SJSA1 (cell line): ENCODE measurements at regions not wholly inside any gene's neighbourhood (a gene's known extent, or its start where the extent isn't known, plus 50 kb on each side); places are given as distances from the start of the nearest gene placed in this dataset.
"Not testable (repeated sequence)": the region's sequence is repeated elsewhere in the genome, so short reads cannot be mapped to it uniquely, and the experiment has no call there.

Experiments used
- DNase-seq, 2 experiments: peaks; one replicate each; pipeline ENCODE4 v3.0.0-alpha.2; 2015 to 2020; ENCODE audit warnings: low spot score in 2 of 2, low read depth in 1 of 2
- H3K27ac ChIP-seq: fragments of 250-450 bp; sonication (Bioruptor Pico); 2 replicates; pipeline ENCODE4 v1.5.1; 2020; ENCODE audit warnings: mild to moderate bottlenecking, moderate library complexity
- H3K27me3 ChIP-seq: fragments of 250-450 bp; sonication (Bioruptor Pico); replicated peaks from 2 replicates; pipeline ENCODE4 v1.5.1; 2020; ENCODE audit warnings: mild to moderate bottlenecking, moderate library complexity
- H3K36me3 ChIP-seq: fragments of 250-450 bp; sonication (Bioruptor Pico); 2 replicates; pipeline ENCODE4 v1.5.1; 2020; ENCODE audit warnings: mild to moderate bottlenecking
- H3K4me1 ChIP-seq: fragments of 250-450 bp; sonication (Bioruptor Pico); replicated peaks from 2 replicates; pipeline ENCODE4 v1.6.1; 2021; ENCODE audit warnings: mild to moderate bottlenecking
- H3K4me3 ChIP-seq: fragments of 250-450 bp; sonication (Bioruptor Pico); 2 replicates; pipeline ENCODE4 v1.5.1; 2020; ENCODE audit warnings: mild to moderate bottlenecking
- H3K9me3 ChIP-seq: fragments of 250-450 bp; sonication (Bioruptor Pico); replicated peaks from 2 replicates; pipeline ENCODE4 v1.5.1; 2020; ENCODE audit warnings: mild to moderate bottlenecking

DNA sequence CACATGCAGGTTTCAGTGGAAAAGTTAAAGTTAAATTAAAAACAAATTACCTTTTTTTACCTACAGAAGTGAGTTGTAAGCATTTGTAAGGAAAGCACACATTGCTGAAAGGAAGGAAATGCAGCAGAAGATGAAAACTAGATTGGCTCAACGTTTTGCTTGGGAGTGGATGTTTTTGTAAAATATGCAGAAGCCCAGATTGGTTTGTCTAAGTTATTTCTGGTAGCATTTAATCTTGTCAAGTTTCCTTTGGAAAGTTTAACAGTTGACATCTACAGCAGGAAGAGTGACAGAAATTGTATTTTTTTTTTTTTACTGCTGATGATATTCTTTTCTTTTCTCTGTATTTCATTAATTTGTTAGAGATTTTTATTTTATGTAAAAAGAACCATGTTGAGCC, 315.1 kb upstream of the MON1B start:
- no peaks in the 10 kb centered on the region for H3K4me1 ChIP-seq
- no peaks in the 10 kb centered on the region for H3K9me3 ChIP-seq
- no peak overlapping the region for H3K27ac ChIP-seq
- no peaks in the 10 kb centered on the region for H3K27me3 ChIP-seq
- DNase-seq = no peak
- no peaks in the 10 kb centered on the region for H3K36me3 ChIP-seq
- H3K4me3 ChIP-seq = no peak overlapping the region

DNA sequence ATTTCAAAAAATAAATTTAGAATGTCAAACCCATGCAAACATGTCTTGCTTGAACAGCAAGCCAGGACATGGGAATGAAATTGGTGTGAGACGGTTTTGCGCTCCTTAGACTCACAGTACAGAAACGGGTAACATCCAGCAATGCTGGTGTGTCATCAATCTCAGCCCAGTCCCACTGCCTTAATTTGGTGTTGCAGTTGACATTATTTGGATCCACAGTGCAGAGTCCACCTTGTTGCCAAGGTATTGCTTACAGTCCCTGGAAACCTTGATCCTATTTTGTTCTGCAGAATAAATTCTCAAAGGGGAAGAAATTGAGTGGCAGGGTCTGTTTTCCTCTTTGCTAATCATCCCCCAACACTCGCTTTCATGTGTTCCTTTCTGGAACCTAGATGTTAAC, 311.6 kb upstream of the MON1B start:
- no peaks in the 10 kb centered on the region for H3K4me1 ChIP-seq
- H3K27ac ChIP-seq = no peak overlapping the region

DNA sequence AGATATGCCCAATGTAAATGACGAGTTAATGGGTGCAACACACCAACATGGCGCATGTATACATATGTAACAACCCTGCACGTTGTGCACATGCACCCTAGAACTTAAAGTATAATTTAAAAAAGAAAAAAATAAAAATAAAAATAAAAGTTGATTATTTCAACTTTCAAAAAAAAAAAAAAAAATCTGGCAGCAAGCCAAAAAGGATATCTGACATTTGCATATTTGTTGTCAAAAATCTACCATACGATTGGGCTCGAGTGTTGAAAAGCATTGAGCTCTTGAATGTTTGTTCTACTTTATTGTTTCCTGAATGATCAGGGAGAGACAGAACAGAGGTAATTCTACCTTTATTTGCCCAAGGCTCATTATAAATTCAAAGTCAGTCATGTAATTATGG, 310.5 kb upstream of the MON1B start:
- DNase-seq = not testable (repeated sequence)

More for the DNA sequence above, 311.6 kb upstream of the MON1B start:
- Histone ChIP-seq H3K36me3 (no peaks in the 10 kb centered on the region), H3K9me3 (no peaks in the 10 kb centered on the region), H3K27me3 (no peaks in the 10 kb centered on the region), H3K4me3 (no peak overlapping the region)
- no peak for DNase-seq

DNA sequence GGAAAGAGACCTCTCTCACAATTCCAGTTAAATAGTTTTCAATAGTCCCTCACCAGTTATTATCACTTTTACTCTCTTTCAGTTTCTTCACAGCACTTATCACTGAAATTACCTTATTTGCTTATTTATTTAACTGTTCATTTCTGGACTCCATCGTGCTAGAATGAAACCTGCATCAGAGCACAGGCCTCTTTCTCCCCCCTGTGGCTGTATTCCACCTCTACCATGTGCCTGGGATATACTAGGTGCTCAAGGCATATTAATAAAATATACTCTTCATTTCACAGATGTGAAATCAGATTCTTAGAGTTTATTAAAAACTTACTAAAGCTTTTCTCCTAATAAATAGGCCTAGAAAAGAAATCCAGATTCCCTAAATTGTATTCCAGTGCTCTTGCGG, 308.9 kb upstream of the MON1B start:
- H3K9me3 ChIP-seq = no peaks in the 10 kb centered on the region
- H3K4me1 ChIP-seq = no peaks in the 10 kb centered on the region
- no peak for DNase-seq
- H3K36me3 ChIP-seq = no peaks in the 10 kb centered on the region
- H3K27ac ChIP-seq = no peak overlapping the region
- no peaks in the 10 kb centered on the region for H3K27me3 ChIP-seq
- no peak overlapping the region for H3K4me3 ChIP-seq

More for the DNA sequence above, 310.5 kb upstream of the MON1B start:
- not testable (repeated sequence) for H3K4me1 ChIP-seq, H3K9me3 ChIP-seq, H3K27me3 ChIP-seq, H3K27ac ChIP-seq, H3K36me3 ChIP-seq, H3K4me3 ChIP-seq

DNA sequence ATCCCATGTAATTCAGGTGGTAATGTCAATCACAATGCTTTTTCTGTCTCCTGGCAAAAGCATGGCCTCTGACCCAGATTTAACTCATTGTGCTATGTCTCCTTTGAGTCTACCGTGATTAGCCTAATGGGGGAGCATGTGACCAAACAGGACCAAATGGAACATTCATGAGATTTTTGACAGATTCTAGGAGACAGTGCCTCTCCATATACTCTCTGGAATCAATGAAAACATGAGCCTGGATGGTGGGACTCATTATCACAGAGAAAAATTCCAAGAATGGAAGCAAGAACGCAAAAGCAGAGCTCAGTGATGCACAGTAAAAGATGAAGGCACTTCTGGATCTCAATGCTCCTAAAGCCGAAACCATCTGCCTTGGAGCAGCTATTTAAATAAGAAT, 307.9 kb upstream of the MON1B start:
- Histone ChIP-seq H3K36me3 (no peaks in the 10 kb centered on the region), H3K9me3 (no peaks in the 10 kb centered on the region), H3K4me3 (no peak overlapping the region), H3K27ac (no peak overlapping the region), H3K27me3 (no peaks in the 10 kb centered on the region), H3K4me1 (no peaks in the 10 kb centered on the region)
- no peak for DNase-seq

DNA sequence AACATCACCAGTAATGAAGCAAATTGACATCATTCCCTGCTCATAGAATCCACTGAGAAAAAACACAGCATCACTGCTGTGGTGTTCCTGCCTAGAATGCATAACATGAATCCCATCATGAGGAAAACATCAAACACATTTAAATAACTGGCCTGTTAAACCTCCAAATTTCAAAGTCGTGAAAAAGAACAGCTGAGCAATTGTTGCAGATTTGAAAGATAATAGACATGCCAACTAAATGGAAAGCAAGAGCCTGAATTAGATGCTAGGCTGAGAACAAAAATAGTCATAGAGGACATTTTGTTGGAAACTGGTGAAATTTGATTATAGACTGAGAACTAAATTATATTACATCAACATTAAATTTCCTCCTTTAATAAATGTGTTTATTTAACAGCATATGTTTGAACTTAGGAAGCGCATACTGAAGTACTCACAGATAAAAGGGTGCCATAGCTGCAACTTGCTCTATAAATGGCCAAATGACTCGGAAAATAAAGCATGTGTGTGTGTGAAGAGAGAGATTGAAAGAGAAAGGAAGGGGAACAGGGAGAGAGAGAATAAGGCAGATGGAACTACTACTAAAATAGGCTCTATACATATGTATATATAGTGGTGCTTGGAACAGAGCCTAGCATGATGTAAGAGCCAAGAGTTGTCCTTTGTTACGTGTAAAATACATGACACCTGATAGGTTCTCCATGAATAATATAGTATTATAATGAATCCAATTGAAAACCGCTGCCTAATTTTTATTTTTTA, 305.0 kb upstream of the MON1B start:
- Histone ChIP-seq H3K4me1 (no peaks in the 10 kb centered on the region), H3K4me3 (no peak overlapping the region), H3K36me3 (no peaks in the 10 kb centered on the region), H3K9me3 (no peaks in the 10 kb centered on the region), H3K27ac (no peak overlapping the region), H3K27me3 (no peaks in the 10 kb centered on the region)
- DNase-seq = no peak

DNA sequence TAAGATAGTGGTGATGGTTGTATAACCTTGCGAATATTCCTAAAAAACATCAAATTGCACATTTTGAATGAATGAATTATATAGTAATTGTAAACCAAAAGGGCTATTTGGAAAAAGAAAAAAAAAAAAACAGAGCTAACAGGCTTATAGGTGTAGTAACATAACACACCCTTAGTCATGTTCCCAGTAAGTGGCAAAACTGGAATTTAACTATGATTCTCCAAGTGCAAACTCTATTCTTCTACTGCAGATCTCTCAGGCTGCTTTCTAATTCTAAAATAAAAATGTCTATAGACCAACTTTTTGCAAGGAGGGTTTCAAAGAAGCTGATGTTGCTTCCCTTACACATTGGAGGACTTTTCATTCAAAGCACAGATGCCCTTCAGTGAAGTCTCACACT, 293.2 kb upstream of the MON1B start:
- no peaks in the 10 kb centered on the region for H3K27me3 ChIP-seq
- DNase-seq = no peak
- no peak overlapping the region for H3K4me3 ChIP-seq
- H3K36me3 ChIP-seq = no peaks in the 10 kb centered on the region
- H3K27ac ChIP-seq = no peak overlapping the region
- no peaks in the 10 kb centered on the region for H3K9me3 ChIP-seq
- no peaks in the 10 kb centered on the region for H3K4me1 ChIP-seq

DNA sequence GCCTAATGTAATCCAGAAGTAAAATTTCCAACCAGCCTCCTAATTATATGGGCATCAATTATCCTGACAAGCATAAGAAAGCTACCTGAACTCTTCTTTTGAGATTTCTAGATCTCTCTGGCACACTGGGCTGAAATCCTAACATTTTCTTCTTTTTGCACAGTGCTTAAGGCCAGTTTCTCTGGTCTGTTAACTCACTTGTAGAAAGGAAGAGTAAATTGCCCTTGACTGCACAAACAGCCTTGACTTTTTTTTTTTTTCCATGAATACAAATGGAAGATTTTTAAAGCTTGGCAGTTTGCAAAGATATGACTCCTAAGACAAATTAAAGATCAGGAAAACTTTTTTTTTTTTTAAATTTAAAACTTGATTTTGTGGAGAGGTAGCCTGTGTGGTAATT, 291.2 kb upstream of the MON1B start:
- Histone ChIP-seq H3K27me3 (no peaks in the 10 kb centered on the region), H3K4me1 (no peaks in the 10 kb centered on the region), H3K4me3 (no peak overlapping the region), H3K36me3 (no peaks in the 10 kb centered on the region), H3K9me3 (no peaks in the 10 kb centered on the region), H3K27ac (no peak overlapping the region)
- no peak for DNase-seq

DNA sequence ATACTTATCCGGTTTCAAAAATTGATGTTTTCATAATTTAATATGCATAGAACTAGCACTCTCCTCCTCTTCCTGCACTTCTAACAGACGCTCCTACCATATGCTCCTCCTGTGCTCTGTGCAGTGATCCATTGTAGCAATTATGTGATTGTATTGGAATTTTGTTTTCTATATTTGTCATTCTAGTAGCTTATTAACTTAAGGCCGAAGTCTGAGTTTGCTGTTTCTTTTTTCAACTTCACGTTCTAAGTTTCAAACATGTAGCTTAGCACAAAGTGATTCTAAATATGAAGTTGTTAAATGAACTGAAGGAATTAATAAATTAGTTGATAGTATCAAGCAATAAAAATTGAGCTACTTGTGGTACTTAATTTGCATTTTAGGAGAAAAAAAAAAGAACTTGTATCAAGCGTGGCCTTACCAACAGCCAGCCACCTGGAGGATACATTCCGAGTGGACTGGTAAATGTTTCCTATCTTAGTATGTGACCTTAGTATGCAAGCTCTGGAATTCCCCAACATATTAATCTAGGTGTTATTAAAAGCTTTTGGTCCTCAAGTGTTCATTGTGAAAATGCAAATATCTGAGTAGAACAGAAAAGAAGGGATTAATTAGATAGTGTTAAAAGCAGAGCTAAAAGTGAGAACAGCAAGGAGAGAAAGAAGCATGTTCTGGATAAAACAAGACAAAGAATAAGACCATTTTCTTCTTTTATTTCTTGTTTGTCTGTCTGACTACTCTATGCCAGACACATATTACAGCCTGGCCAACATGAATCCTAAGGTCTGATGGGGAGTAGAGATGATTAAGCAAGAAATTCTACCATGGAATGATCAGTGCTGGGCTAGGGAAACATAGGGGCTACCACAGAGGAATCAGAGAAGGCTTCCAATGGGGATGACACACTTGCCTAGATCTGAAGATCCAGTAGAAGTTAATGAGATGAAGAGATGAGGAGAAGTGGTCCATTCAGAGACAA, 290.4 kb upstream of the MON1B start:
- Histone ChIP-seq H3K9me3 (no peaks in the 10 kb centered on the region), H3K4me3 (no peak overlapping the region), H3K4me1 (no peaks in the 10 kb centered on the region), H3K27ac (no peak overlapping the region), H3K36me3 (no peaks in the 10 kb centered on the region), H3K27me3 (no peaks in the 10 kb centered on the region)
- DNase-seq = no peak

DNA sequence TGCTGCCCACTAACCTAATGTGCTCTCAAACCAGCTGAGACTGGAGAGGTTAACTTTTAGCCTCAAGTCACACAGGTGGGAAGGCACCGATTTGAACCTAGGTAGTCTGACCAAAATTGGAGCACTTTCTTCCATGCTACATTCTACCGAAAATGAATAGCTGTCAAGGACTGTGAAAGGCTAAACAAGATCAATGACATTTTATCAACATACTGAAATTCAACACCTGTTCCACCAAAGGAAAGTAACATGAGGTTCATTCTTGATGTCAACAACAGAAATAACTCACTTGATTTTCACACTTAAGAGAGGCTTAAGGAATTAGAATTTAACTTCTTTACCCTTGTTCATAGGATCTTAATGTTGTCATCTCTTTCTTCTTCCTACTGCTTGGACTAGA, 284.4 kb upstream of the MON1B start:
- Histone ChIP-seq H3K9me3 (no peaks in the 10 kb centered on the region), H3K27ac (no peak overlapping the region), H3K27me3 (no peaks in the 10 kb centered on the region), H3K4me1 (no peaks in the 10 kb centered on the region), H3K36me3 (no peaks in the 10 kb centered on the region), H3K4me3 (no peak overlapping the region)
- no peak for DNase-seq

DNA sequence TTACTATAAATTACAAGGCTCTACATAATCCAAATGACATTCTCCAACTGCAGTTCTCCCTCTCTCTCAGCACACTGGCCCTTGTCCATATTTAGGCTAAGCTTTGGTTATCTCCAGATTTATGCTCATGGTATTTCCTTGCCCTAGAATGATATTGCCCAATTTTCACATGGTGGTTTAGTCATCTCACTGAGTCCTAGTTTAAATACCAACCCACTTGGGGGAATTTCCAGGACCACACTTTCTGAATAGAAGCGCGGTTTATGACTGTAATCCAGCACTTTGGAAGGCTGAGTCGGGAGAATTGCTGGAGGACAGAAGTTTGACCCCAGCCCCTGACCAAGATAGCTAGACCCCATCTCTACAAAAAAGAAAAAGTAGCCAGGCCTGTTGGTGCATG, 280.1 kb upstream of the MON1B start:
- Histone ChIP-seq H3K27ac (no peak overlapping the region), H3K4me3 (no peak overlapping the region), H3K4me1 (no peaks in the 10 kb centered on the region), H3K27me3 (no peaks in the 10 kb centered on the region), H3K9me3 (no peaks in the 10 kb centered on the region), H3K36me3 (no peaks in the 10 kb centered on the region)
- DNase-seq = no peak

DNA sequence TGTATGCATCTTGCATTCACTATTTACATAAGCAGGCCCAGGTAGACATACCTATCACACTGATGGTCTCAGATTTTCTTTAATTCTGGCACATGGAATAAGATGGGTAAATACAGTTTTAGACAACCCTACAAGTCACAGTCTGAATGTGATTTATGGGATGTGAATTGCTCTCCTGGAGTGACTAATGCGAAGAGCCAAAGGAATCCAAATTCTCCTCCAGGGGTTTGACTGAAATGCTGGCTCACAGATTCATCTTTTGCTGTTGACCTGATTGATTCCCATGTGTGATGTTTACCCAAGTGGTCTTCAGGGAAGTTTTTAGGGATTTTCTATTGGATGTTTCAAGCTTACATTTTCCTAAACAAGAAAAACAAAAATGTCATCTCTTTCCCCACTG, 277.9 kb upstream of the MON1B start:
- Histone ChIP-seq H3K4me1 (no peaks in the 10 kb centered on the region), H3K27ac (no peak overlapping the region), H3K36me3 (no peaks in the 10 kb centered on the region), H3K4me3 (no peak overlapping the region), H3K27me3 (no peaks in the 10 kb centered on the region), H3K9me3 (no peaks in the 10 kb centered on the region)
- no peak for DNase-seq

DNA sequence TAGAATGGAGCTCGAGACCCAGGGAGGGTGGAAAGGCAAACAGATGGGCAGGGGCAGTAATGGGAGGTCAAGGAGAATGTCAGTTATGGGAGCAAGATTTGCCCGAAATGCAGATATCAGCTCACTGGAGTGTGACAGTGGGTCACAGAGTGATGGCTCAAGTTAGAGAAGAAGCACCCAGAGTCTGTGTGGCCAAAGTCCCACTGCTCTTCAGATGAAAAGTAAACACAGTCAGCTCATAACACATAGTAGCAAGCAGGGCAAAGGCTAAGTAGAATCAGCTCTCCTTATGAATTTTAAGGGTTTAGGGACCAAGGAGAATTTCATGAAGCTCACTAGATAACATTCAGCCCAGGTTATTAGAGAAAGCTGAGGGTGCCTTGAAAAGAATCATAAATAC, 264.9 kb upstream of the MON1B start:
- Histone ChIP-seq H3K9me3 (no peaks in the 10 kb centered on the region), H3K27ac (no peak overlapping the region), H3K4me3 (no peak overlapping the region), H3K36me3 (no peaks in the 10 kb centered on the region), H3K4me1 (no peaks in the 10 kb centered on the region), H3K27me3 (no peaks in the 10 kb centered on the region)
- DNase-seq = no peak

DNA sequence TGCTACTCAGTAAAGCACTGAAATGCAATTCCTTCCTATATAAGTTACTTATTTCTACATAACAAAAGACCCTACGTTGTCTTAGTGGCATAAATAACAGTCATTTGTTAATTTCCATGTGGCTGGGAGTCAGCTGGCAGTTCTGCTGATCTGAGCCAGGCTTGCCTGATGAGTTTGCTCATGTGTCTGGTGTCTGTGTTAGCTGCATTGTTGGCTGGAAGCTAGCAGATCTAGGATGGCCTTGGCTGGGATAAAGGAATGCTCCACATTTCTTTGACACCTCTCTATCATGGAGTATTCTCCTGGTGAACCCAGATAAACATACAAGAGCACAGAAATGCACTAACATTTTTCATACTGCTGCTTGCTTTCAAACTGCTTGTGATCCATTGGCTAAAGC, 264.4 kb upstream of the MON1B start:
- Histone ChIP-seq H3K36me3 (no peaks in the 10 kb centered on the region), H3K27me3 (no peaks in the 10 kb centered on the region), H3K9me3 (no peaks in the 10 kb centered on the region), H3K4me1 (no peaks in the 10 kb centered on the region), H3K27ac (no peak overlapping the region), H3K4me3 (no peak overlapping the region)
- no peak for DNase-seq
